ENCODE measurements at regions not wholly inside any gene's neighbourhood (a gene's known extent, or its start where the extent isn't known, plus 50 kb on each side); places are given as distances from the start of the nearest gene placed in this dataset.
A peak's percentile ranks its signal among the peaks of the same experiment; 100 is the strongest.

- TF ChIP-seq CTCF (IDR thresholded peaks at IDR 0.05; ENCODE audit: low read depth, low read length), result no peak
- H3K4me3 ChIP-seq (replicated peaks in 1 of 2; ENCODE audit: low read depth in 2 of 2, low read length in 2 of 2), result no peak overlapping the region
- DNase-seq (ENCODE audit: low read depth in 2 of 2), result no peak
Observed at GRCh38 chr9:124198948-124199347, 58.8 kb upstream of the NEK6 start.

GRCh38 chr9:124199474-124199873, 58.3 kb upstream of the NEK6 start:
- TF ChIP-seq CTCF (IDR thresholded peaks at IDR 0.05; ENCODE audit: low read depth, low read length), result no peak
- no peak for DNase-seq (ENCODE audit: low read depth in 2 of 2)
- no peak overlapping the region for H3K4me3 ChIP-seq (replicated peaks in 1 of 2; ENCODE audit: low read depth in 2 of 2, low read length in 2 of 2)

- peak in 1 of 2 donors; percentile 52 for DNase-seq (ENCODE audit: low read depth in 2 of 2)
- H3K4me3 ChIP-seq (replicated peaks in 1 of 2; ENCODE audit: low read depth in 2 of 2, low read length in 2 of 2), result no peak overlapping the region
- no peak for TF ChIP-seq CTCF (IDR thresholded peaks at IDR 0.05; ENCODE audit: low read depth, low read length)
Observed at GRCh38 chr9:124202447-124202971, 55.2 kb upstream of the NEK6 start.

- H3K4me3 ChIP-seq (replicated peaks in 1 of 2; ENCODE audit: low read depth in 2 of 2, low read length in 2 of 2), result no peak overlapping the region
- TF ChIP-seq CTCF (IDR thresholded peaks at IDR 0.05; ENCODE audit: low read depth, low read length), result no peak
- no peak for DNase-seq (ENCODE audit: low read depth in 2 of 2)
Observed at GRCh38 chr9:124205686-124206352, 51.9 kb upstream of the NEK6 start.

- no peak overlapping the region for H3K4me3 ChIP-seq (replicated peaks in 1 of 2; ENCODE audit: low read depth in 2 of 2, low read length in 2 of 2)
Observed at GRCh38 chr9:124206391-124206790, 51.4 kb upstream of the NEK6 start.

More at GRCh38 chr9:124206391-124206790, 51.4 kb upstream of the NEK6 start:
- TF ChIP-seq CTCF (IDR thresholded peaks at IDR 0.05; ENCODE audit: low read depth, low read length), result no peak
- DNase-seq (ENCODE audit: low read depth in 2 of 2), result no peak

Measured in cardiac fibroblast (primary cell).